KG1 (cell line): ENCODE measurements at regions not wholly inside any gene's neighbourhood (a gene's known extent, or its start where the extent isn't known, plus 50 kb on each side); places are given as distances from the start of the nearest gene placed in this dataset.

Experiments used
- DNase-seq: peaks from one replicate; lab custom pipeline; 2025; lab: John Stamatoyannopoulos, UW

DNA sequence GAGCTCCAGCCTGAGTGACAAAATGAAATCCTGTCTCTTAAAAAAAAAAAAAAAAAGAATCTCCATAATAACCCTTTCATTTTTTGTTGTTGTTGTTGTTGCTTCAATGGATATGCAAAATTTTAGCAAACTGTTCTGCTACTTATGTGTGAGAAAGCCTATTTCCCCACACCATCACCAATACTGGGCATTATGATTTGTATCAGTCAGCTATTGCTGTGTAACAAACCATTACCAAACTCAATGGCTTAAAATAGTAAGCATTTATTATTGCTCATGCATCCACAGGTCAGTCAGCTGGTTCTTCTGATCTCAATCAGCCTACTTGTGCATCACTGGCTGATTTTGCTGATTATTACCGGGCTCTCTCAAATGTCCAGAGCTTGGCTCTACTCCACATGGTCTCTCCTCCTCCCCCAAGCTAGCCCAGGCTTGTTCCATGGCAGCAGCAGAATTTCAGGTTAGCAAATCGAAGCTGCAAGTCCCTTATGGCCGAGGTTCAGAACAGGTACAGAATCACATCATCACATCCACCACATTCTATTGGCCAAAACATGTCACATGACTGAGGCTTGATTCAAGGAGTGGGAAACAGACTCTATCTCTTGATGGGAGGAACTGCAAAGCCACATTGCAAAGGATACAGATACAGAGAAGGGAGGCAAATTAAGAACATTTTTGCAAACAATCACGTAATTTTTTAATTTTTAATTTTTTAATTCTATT, 135.1 kb downstream of the MN1 start:
- DNase-seq: no peak

DNA sequence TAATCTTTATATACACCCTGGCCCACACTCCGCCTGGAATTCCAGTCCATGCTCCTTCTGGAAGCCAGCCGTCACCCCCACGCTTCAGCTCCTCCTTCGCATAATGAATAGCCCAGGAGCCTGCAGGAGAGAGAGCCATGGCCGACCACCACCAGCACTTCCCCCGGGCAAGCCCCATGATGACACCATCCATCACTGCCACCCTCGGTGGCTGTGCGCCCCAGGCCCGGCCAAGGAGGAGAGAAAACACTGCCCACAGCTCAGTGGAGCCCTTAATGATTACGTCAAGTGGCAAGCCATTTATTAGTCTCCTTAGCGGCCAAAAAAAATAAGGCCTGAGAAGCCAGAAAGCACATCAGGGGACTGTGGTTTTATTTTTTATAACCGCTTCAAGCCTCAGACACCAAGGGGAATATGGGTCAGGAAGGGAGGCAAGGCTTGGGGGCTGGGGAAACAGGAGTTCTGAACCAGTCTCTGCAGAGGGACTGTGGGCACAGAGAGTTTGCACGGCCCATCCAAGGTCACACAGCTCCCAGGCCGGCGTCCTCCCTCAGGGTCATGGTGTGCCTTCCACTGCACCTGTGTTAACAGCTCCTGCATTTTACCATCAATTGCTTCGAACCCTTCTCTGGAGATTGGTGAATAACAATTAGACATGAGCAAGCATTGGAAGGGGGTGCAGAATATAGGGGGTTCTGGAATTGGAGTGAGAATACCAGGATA, 134.3 kb downstream of the MN1 start:
- no peak for DNase-seq

DNA sequence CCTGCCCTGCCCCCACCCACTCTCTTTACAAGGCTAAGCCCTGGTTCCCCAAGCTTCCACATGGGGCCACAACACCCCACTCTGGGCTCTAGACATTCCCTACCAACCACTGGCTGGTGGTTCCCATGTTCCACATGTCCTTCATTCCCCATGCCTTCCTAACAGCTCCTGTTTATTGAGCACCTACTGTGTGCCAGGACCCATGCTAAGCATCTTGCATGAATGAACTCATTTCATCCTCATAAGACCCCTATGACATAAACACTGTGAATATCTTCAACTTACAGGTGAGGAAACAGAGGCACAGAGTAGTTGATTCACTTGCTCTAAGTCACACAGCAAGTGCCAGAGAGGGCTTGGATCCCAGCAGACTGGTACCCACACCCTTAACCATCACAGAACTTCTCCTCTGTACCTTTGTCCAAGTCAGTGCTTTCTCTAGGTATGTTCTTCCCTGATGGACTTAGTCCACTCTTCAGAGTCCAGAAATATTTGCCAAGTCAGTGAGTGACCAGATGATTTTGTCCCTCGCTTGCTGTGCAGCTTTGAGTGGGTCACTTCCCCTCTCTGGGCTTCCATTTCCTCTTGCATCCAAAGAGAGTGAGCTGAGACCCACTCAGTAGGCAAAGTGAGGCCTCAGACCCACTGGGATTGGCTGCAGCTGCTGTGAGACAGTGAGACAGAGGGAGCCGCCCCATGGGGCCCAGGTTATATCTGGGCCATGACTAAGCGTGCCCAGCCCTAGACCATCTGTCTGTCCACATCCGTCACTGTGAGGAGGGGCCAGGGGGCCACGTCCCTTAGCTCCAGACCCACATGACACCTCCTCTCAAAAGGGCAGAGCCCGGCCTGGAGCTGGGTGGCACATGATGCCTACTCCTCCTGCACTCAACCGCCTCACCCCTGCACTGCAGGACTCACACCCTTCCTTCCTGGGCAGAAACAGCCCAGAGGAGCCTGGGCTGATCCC, 132.4 kb downstream of the MN1 start:
- peak; percentile 84 for DNase-seq

DNA sequence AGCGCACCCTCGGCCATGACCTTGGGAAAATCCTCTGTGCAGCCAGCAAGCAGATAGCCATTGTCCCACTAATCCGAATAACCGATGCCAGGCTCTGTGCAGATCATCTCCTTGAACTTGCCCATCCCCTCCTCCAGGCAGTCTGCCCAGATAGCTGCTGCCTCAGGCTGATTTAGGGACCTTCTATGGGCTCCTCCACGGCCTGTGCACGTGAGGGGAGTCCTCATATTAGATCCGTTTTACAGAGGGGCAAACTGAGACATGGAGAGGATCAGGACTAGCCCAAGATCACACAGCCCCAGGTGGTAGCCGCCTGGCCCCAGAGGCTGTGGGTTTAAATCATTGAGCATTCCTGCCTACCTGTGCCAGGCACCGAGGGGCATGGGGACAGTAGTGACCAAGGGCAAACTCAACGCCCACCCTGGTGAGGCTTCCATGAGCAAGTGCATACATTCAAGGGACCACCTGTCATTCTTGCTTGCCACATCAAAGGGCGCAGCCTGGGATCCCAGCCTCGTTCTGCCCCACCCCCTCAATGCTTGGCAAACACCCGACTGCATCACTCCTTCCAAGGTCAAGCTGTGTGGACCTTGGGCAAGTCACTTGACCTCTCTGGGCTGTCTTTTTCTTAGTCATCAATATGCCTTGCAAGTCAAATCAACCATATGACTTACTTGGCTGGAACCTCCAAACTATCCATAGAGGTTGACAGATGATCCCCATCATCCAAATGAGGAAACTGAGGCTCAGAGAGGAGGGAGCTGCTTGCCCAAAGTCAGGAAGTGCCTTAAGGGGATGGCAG, 131.6 kb downstream of the MN1 start:
- DNase-seq: peak; percentile 22

DNA sequence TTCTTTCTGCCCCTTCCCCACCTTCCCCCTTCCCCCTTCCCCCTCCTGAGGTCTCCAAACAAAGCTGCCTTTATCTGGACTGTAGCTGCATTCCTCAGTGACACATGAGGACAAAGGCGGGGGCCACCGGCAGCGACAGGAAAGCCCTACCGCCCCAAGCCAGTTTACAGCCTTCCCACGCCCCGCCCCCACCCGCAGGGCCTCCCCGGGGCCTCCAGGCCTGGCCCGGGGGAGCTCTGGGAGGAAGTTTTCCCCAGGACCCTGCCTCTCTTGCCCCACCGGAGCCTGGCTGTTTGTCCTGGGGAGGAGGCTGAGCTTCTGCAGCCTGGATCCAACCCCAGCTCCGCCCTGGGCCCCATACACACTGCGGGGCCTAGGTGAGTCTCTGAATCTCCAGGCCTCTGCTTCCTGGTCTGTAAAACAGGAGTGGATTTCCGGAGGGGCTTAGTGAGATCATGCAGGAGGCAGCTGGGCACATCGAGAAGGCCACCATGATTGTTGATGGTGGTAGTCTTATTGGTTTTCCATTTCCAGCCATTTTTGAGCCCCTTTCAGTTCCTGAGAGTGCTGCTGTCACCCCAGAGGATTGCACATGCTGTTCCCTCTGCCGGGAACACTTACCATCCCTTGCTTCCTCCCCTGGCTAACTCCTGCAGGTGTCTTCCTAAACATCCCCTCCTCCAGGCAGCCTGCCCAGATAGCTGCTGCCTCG, 130.7 kb downstream of the MN1 start:
- DNase-seq: peak; percentile 23

DNA sequence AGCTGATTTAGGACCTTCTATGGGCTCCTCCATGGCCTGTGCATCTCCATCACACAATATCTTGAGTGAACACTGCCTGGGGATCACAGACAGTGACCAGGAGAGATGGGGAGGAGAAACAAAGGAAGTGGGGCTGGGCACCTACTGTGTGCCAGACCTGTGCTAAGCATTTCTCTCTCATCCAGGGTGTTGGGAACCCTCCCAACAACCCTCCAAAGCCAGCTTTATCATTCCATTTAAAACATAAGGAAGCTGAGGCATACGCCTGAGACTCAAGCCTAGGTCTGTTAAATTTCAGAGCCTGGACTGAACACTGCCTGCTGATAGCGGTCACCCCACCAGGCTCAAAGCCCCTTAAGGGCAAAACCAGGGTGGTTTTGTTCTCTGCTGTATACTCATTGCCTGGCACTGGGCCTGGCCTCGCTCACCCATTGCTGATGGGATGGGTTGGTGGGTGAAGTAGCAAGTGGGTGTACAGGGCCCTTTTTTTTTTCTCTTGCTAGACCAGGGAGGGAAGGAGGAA, 130.1 kb downstream of the MN1 start:
- DNase-seq: no peak

DNA sequence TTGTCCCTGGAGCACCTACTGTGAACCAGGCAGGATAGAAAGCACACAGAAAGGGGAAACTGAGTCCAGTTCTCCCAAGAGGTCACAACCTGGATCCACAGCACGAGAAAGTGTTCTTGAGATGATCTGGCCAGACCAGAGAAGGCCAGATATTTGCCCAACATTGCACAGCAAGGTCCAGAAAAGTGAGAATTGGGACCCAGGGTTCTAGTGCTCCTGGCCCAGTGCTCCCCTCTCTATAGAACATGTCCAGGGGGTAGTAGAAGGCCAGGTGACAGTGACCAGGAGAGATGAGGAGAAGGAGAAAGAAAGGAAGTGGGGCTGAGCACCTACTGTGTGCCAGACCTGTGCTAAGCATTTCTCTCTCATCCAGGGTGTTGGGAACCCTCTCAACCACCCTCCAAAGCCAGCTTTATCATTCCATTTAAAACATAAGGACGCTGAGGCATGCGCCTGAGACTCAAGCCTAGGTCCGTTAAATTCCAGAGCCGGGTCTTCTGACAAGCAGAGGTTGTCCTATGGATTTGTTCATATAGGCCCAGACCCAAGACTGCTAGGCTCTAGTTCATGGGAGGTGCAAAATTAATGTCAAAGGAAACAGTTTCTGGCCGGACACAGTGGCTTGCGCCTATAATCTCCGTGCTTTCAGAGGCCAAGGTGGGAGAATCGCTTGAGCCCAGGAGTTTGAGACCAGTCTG, 128.7 kb downstream of the MN1 start:
- no peak for DNase-seq

DNA sequence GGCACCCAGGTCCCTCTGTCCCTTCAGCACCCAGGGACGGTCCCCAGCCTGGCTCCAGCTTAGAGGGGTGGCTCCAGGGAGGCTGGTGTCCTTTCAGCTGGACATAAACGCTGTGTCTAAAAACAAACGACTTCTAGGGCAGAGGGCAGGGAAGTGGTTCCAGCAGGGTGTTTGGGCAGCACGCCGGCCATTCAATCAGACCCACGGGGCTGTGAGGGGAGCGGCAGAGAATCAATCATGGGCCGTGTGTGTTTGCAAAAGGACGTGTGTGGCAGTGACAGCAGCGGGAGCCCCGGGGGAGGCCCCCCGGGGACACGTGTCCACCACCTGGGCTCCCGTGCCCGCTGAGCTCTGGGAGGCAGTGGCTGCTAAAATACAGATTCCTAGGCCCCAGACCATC, 127.7 kb downstream of the MN1 start:
- no peak for DNase-seq

DNA sequence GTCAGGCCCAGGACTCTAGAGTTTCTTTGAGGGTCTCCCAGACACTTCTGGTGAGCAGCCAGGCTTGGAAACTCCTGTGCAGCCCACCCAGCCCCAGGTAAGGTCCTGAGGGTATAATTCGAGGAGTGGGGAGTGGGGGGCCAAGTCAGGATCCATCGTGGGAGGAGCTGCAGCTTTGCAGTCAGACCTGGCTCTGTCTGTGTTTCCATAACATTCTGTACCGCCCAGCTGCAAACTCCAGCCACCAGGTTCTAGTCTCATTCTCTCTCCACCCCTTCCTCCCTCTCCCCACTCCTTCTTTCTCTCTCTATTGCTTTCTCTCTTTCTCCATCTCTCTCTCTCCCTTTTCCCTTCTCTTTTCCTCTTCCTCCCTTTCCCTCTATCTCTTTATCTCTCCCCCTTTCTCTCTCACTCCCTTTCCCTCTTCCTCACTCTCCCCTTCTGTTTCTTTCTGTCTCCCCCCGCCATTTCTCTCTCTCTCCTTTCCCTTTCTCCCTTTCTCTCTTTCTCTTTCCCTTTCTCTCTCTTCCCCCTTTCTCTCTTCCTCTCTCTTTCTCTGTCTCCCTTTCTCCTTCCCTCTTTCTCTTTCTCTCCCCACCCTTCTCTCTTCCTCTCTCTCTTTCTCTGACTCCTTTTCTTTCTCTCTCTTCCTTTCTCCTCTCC, 127.2 kb downstream of the MN1 start:
- DNase-seq: no peak

DNA sequence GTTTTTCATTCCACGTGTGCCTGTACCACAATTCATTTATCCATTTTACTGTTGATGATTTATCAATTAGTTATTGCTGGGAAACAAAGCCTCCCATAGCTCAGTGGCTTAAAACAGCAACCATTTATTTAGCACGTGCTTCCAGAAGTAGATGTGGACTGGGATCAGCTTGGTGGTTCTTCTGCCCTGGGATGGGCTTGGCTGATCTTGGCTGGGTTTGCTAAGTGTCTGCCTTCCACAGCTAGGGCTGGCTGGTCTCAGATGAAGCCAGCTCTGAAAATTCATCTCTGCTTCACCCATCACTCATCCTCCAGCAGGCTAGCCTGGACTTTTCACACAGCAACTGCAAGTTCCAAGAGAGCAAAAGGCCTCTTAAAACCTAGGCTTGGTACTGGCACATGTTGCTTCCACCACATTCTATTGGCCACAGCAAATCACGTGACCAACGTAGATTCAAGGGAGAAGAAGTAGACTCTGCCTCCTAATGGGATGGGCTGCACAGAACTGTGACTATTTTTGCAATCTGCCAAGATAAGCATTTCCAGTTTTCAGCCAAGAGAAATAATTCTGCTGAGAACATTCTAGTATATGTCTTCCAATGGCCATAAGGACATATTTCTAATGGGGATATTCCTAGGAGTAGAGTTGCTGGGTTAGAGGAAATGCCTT, 124.9 kb downstream of the MN1 start:
- DNase-seq: no peak

DNA sequence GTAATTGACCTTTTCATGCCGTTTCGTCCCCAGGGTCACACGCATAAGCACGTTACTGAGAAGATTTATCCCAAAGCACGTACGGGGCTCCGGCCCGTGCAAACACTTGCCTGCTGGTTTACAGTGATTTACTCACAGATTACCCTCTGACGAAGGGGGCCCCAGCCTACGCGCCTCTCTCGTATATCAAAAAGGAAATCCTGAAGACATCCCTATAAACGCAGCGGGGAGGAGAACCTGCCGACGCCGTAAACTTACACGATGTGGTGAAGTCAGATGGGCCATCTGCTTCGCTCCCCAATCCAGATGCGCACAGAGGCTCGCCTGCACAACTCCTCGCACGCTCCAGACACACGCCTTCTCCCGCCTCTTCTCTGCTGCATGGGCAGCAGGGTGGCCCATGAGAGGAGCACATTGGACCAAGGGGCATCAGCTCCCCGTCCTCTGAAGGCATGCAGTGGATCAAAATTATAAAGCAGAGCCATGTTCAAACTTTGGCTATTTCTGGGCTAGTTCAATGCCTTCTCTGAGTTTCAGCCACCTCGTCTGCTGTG, 123.6 kb downstream of the MN1 start:
- DNase-seq: no peak

DNA sequence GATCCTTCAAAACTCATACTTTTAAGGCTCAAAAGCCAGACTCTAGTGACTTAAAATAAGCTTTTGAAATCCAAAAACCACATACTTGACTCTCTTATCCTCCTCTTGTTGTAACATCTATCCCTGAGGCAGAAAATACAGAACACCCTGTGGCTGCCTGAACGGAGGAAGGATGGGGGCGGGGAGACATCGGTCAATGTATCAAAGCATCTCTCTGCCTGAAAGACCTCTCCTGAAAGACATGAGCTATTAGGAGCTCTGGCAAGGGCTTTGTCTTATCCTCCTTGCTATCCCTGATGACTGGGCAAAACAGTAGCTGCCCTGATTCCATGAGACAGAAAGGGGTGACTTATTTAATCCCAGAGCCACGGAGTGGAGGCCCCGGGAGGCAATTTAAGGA, 122.4 kb downstream of the MN1 start:
- DNase-seq: no peak

DNA sequence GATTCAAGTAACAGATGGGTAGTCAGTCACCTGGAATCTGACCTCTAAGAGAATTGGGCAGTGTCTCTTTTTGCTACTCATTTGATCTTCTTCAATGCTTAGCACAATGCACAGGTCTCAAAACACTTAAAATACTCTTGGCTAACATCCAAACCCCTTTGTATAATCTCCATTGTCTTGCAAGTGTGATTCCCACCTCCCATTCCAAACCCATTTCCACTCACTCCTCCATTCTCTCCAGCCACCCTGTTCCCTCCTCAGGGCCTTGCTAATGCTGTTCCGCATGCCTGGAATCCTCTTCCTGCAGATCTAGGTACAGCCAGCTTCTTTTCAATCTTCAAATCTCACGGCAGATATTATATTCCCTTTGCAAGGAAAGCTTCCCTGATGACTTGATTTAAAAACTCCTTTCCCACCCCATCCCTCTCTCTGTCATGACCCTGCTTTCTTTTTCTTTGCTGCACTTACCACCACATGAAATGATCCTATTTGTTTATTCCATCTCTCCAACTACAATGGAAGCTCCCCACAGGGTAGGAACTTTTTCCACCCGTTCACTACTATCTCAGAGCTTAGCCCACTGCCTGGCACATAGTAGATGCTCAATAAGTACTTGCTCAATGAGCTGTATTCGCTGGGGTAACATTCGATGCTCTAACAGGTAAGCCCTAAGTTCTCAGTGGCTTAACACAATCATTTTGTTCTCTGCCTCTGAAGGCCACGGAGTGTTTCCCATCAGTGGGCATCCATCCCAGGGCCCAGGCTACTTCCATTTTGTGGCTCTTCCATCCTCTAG, 121.7 kb downstream of the MN1 start:
- DNase-seq: no peak

DNA sequence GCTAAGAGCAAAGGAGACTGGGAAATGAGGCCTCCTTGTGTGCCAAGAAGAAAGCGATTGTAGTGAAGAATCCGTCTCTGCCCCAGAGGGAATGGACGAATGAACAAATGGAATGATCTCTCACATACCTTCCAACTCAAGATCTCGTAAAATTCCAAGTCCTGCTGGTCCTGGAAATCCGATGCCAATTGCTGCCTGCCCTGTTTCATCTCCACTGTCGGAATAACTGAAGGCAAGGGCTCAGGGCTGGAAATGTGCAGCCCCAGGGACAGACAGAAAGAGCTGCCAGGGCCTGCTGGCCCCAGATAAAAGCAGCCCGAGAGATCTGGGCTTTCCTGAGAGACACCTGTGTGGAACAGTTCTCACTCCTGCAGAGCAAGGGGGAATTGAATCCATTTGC, 120.9 kb downstream of the MN1 start:
- DNase-seq: no peak

DNA sequence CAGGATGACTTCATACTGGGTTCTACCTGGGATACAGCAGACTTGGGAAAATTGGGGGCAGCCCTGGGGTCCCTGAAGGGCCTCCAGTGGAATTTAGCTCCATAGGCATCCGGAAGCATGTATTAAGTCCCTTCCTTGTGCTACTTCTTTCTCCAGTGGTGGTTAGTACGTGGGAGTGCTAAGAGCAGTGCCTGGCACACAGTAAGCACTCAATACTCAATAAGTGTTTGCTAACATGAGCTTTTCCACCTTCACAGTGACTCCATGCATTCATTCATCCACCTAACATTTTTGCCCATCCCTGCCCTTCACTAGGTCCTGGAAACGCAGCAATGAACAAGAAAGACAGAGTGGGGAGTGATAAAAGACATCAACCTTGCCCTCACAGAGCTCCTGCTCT, 120.5 kb downstream of the MN1 start:
- DNase-seq: no peak

DNA sequence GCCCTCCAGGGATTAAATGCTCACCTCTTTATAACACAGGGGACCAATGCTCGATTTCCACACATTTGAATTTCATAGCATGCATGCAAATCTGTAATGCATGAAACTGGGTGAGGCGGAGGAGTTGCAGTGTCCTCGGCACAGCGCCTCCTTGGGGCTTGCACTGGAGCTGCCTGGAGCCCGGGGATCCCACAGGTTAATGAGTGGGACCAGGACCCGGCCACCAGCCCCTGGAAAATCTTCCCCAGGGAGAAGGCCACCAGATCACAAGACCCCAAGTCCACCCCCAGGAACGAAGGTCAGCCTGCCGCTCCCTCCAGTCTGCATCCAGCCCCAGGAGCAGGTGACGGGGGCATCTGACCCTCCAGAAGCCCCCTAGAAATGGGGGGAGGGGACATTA, 119.1 kb downstream of the MN1 start:
- no peak for DNase-seq

DNA sequence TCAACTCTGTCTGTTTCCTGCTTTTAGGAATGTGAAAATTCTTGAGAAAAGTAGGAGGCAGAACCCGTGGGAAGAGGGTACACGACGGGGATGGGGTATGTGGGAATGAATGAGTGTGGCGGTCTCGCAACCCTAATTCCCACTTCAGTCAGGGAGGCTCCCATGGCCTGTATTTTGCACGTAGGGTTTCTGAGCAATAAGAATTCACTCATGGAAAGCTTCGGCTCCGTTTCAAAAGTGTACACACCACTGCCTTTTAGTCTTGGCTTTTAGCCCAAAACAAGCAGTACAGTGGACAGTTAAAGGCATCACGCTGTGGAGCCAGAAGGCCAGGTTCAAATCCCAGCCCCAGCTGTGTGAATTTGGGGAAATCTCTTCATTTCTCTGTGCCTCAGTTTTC, 116.7 kb downstream of the MN1 start:
- DNase-seq: no peak

DNA sequence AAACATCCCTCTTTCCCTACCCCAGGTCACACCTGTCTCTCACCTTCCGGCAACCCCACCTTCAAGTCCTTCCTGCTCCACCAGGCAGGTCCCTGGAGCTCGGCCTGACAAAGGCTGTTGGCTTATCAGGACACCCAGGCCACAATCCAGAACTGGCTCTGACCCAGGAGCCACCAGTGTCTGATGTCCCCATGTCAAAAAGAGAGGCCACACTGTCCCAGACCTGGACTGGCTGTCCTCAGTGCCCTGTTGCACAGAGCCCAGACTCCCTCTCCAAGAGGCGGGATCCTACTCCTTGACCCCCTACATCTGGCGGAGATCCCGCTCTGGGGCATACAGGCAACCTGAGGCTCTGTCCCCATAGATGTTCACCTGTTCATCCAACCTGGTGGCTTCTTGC, 116.0 kb downstream of the MN1 start:
- no peak for DNase-seq
